GM21717 (cell line): ENCODE measurements at regions not wholly inside any gene's neighbourhood (a gene's known extent, or its start where the extent isn't known, plus 50 kb on each side); places are given as distances from the start of the nearest gene placed in this dataset.
"Not testable (repeated sequence)": the region's sequence is repeated elsewhere in the genome, so short reads cannot be mapped to it uniquely, and the experiment has no call there.

ENCODE experiments used
- ATAC-seq: cut with Tn5 transposase; IDR thresholded peaks from one replicate; pipeline ENCODE4 v1.9.1; 2021; ENCODE audit warnings: mild to moderate bottlenecking, moderate library complexity; ENCODE audit not compliant: unreplicated experiment

DNA sequence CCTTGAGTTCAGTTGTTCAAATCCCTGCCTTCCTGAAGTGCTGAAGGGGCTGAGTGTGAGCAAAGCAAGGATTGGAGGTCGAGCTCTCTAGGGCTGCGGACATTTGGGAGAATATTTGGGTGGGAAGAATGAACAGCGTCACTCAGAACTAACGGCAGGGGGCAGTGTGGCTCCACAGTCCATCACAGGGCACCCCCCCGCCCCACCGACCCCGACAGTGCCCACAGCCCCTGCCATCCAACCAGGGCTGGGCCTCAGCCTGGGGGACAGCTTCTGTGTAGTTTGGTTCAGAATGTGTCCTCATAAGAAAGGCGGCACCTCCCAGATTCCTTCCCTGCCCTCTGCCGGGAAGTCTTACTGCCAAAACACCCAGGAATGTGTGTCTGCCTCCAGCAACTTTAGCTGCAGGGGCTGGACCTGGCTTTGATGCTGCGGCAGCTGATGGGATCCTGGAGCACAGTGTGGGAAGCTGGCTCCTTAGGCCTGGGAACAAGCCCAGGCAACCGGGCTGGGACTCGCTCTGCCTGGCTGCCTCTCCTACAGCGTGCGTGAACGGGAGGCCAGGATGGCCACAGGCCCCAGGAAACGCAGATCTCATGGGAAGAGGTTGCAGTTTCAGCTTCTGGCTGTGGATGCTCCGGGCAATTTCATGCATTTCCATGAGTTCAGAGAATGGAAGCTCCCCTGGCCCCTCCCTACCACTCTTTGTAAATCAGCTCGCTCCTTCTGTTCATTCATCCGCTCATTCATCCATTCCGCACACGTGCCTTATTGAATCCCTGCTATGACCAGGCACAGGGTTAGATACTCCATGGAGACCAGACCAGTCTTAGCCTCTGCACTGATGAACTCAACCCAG, 104.9 kb upstream of the TMPRSS2 start:
- ATAC-seq: no peak

DNA sequence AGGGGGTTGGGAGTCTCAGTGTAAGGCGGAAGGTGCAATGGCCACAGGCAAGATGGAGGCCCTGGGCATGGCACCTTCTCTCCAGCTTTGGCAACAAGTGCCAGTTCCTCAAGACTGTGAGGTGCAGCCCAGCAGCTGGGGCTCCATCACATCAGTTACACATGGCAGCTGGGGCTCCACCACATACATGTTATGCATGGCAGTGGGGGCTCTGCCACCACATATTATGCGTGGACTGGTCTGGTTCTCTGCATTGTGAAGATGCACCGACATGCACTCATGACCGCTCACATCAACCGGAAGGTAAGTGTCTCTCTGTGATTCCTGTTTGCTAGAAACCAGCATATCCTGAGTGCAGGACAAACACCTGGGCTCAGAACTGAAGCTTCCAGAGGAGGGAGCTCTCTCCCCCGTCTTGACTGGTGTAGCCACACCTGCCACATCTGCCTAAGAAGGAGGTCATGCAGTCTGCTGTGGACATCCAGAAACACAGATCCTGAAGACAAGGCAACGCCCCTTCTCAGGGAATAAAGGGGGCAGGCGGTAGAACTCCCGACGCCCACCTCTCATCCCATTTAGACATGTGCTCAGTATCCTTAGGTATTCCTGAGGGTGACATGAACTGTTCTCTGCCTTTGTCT, 104.1 kb upstream of the TMPRSS2 start:
- ATAC-seq: no peak

GRCh38 chr21:41611441-41611840, 103.5 kb upstream of the TMPRSS2 start:
- ATAC-seq: no peak

DNA sequence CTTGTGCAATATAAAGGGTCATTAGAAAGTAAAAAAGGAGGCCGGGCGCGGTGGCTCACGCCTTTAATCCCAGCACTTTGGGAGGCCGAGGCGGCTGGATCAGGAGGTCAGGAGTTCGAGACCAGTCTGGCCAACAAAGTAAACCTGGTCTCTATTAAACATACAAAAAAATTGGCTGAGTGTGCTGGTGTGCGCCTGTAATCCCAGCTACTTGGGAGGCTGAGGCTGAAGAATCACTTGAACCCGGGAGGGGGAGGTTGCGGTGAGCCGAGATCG, 102.8 kb upstream of the TMPRSS2 start:
- not testable (repeated sequence) for ATAC-seq

- ATAC-seq: no peak
Observed at GRCh38 chr21:41610042-41610839, 102.3 kb upstream of the TMPRSS2 start.

- ATAC-seq: no peak
Observed at GRCh38 chr21:41606706-41607105, 98.7 kb upstream of the TMPRSS2 start.

- no peak for ATAC-seq
Observed at GRCh38 chr21:41605934-41606285, 98.0 kb upstream of the TMPRSS2 start.

DNA sequence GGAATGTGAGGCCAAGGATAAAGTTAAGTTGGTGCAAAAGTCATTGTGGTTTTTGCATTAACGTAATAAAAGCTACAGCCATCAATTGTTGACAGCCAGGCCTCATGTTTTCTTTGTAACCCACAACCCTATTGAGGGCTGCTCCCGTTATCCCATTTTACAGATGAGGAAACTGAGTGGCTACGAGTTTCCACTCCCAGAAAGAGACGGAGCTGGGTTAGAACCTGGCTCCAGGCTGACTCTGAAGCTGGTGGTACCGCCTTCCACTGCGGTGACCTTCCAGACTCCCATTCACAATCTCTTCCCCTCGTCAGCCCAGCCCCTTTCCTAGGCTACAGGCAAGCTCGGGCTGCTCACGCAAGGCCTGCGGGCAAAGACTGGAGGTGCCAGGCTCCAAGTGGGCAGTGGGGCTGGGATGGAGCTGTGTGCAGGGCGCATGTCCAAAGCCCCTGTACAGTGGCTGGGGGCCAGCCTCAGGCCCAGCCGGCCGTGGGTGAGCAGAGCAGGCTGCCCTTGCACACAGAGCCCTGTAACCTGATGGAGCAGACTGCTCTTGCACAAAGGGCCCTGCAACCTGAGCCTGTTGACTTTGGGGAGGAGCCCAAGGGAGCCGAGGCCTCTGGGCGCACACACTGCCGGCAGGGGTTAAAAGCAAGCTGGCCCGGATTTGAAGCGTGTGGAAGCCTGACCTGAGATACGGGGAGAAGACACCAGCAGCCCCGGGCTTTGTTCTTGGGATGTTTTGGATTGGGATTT, 97.4 kb upstream of the TMPRSS2 start:
- no peak for ATAC-seq

- no peak for ATAC-seq
Observed at GRCh38 chr21:41604583-41605041, 96.7 kb upstream of the TMPRSS2 start.

DNA sequence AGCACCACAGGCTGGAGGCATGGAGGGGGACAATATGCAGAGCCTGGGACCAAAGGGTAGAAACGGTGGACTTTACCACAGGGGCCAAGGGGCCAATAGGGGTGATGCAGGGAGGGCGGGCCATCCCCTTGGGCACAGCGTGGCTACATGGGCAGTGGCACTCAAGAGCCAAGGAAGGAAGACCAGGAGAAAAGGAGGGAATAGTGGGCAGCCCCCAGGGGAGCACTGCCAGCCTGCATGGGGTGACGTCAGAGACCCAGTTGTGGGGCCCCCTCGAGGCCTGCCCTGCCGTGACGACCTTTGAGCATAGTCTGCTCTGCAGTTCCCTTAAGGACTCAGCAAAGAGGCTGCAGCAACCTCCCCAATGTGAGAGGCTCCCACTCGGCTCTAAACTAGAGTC, 95.5 kb upstream of the TMPRSS2 start:
- ATAC-seq: no peak

DNA sequence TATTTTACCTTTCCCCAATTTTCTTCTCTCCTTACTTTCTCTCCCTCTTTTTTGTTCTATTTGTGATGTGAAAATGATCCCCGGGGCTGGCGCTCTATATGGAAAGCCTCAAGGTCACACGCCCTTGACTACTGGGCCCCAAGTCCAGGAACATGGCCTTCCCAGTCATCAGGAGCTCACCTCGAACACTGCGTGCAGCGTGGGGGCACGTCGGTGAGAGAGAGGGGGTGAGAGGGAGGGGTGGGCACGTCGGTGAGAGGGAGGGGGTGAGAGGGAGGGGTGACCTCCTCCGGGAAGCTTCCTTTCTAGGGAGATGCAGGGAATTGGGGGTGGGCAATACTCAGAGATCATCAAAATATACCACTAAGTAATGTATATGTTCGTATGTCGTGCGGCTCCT, 94.6 kb upstream of the TMPRSS2 start:
- ATAC-seq: no peak

- no peak for ATAC-seq
Observed at GRCh38 chr21:41601573-41602368, 93.8 kb upstream of the TMPRSS2 start.

DNA sequence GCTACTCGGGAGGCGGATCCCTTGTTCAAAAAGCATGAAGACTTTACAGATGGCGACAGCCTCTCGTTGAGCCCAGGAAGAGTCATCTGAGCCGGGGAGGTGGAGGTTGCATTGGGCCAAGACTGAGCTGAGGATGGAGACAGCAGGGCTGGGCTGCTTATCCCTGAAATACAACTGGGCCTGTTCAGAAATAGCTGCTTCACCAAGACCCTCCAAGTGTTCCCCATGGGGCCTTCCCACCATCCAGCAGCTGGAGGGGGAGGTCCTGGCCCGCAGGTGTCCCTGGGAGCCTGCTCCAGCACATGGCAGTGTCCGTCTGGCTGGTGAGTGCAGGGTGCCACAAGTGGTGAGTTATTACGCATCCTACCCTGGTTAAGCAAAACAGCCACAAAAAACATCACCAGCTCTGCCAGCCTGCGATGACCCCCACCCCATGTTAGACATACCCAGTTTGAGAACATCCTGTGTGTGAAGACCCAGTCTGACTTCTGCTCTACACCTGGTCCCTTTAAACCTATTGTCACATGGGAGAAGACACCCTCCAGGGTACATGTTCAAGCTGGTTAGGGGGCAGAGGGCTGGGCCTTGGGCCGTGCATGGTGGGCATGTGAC, 93.1 kb upstream of the TMPRSS2 start:
- no peak for ATAC-seq

- ATAC-seq: no peak
Observed at GRCh38 chr21:41600556-41600955, 92.6 kb upstream of the TMPRSS2 start.

- no peak for ATAC-seq
Observed at GRCh38 chr21:41600116-41600515, 92.2 kb upstream of the TMPRSS2 start.

GRCh38 chr21:41598561-41599431, 90.8 kb upstream of the TMPRSS2 start:
- ATAC-seq: no peak

DNA sequence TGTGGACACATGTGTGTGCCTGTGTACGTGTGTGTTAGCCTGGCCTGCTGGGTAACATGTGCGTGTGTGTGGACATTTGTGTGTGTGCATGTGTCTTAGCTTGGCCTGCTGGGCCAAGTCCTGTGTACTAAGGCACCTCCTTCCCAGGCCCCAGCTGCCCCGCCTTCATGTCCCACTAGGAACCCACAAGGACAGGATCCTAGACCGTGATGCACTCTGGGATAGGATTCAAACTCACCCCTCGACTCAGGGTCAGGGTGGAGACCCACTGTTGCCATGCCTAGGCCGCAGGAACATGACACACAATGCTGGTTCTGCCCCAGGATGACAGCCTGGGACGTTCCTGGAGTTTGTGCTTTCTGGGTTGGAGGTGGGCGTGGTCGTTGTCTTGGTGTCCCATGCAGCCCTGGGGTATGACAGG, 89.9 kb upstream of the TMPRSS2 start:
- ATAC-seq: no peak

- ATAC-seq: no peak
Observed at GRCh38 chr21:41597227-41597626, 89.3 kb upstream of the TMPRSS2 start.
